ENCODE measurements at regions not wholly inside any gene's neighbourhood (a gene's known extent, or its start where the extent isn't known, plus 50 kb on each side); places are given as distances from the start of the nearest gene placed in this dataset.

DNA sequence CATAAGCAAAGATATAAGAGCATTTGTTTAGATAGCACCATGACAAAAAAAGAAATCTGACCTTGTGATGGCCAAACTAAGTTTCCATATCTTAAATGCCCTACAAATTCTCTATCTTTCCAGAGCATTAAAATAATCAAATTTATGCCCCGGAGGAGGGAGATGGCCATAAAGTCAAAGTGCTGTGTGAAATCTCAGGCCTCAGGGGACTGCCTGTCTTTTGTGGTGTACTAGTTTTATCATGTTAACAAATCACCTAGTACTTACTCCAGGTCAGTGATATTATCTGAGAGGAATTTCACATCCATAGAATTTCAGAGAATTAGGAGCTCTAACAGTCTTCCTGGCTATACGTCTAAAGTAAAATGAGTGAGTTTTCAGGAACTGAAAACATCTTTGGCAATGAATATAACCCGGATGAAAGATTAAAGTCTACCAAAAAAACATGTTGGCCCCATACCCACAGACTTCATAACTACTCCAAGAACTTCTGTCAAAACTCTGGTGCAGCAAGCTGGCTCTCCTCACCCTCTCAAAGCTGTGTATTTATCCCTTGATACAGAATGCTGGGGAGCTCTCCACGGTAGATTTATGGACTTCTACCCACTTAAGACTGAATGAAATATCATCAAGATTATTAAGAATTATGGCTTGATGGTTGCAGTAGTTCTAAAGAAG lies 682.8 kb downstream of the SORCS1 start:
- TF ChIP-seq POLR2AphosphoS5 (IDR thresholded peaks at IDR 0.05) (no peak), EP300 (IDR thresholded peaks at IDR 0.05) (no peak)

Measured in suprapubic skin (tissue), 4 donors.